Heart right ventricle (tissue), 16 donors: ENCODE measurements at regions not wholly inside any gene's neighbourhood (a gene's known extent, or its start where the extent isn't known, plus 50 kb on each side); places are given as distances from the start of the nearest gene placed in this dataset.

Source experiments
- ATAC-seq, 8 donors: fragments of 200-7000 bp; cut with Tn5 transposase; one replicate each; pipeline ENCODE4 v1.9.1; 2020; ENCODE audit warnings: mild to moderate bottlenecking in 8 of 8, moderate library complexity in 8 of 8, moderate number of reproducible peaks in 1 of 8
- DNase-seq, 2 donors: peaks; one replicate each; pipeline ENCODE4 v3.0.0-alpha.2; 2020
- H3K27ac ChIP-seq, 10 donors: fragments of 200-600 bp; sonication (generic) in 2 of 10; one replicate each; pipeline versions ENCODE4 v1.5.0 to v1.8.0; 2020 to 2022; ENCODE audit warnings: mild to moderate bottlenecking in 3 of 10
- H3K27me3 ChIP-seq, 7 donors: fragments of 200-600 bp; one replicate each; pipeline ENCODE4 v1.8.0; 2021 to 2022; ENCODE audit warnings: mild to moderate bottlenecking in 2 of 7
- H3K36me3 ChIP-seq, 9 donors: fragments of 200-600 bp; sonication (generic) in 1 of 9; one replicate each; pipeline versions ENCODE4 v1.5.0 to v1.8.0; 2020 to 2022; ENCODE audit warnings: mild to moderate bottlenecking in 2 of 9
- H3K4me1 ChIP-seq, 9 donors: fragments of 200-600 bp; sonication (generic) in 1 of 9; one replicate each; pipeline versions ENCODE4 v1.5.0 to v1.8.0; 2020 to 2022; ENCODE audit warnings: mild to moderate bottlenecking in 4 of 9
- H3K4me3 ChIP-seq, 10 donors: fragments of 200-600 bp; sonication (generic) in 2 of 10; one replicate each; pipeline versions ENCODE4 v1.5.0 to v1.8.0; 2020 to 2022; ENCODE audit warnings: mild to moderate bottlenecking in 7 of 10, moderate library complexity in 2 of 10
- H3K9me3 ChIP-seq, 11 donors: fragments of 200-600 bp in 10 of 11; sonication (generic) in 2 of 11; one replicate each; pipeline versions ENCODE4 v1.5.0 to v1.8.0; 2013 to 2022; ENCODE audit warnings: mild to moderate bottlenecking in 2 of 11, control low read depth in 1 of 11, moderate library complexity in 1 of 11
- WGBS, 2 donors: extraction: QIAGEN DNeasy Blood & Tissue Kit; methylation state at CpG; one replicate each; pipeline ENCODE4 v1.1.7; 2013; ENCODE audit warnings: inconsistent platforms in 1 of 2; 5-methylcytosine and 5-hydroxymethylcytosine counted together
- intact Hi-C, 10 donors: fragments of 100-400 bp; cut with DNase I; formaldehyde crosslinking; loops; one replicate each; pipeline versions ENCODE4 v1.11.1 to v1.14.2; 2022
- TF ChIP-seq, protein P1 (sequence below), 9 donors: fragments of 200-600 bp; sonication (generic) in 2 of 9; IDR thresholded peaks; one replicate each; pipeline versions ENCODE4 v1.5.0 to v1.8.0; 2021 to 2022; ENCODE audit warnings: antibody characterized with exemption in 9 of 9, mild to moderate bottlenecking in 5 of 9, moderate library complexity in 1 of 9
- donor health status: Arrhythmogenic right ventricular cardiomyopathy.
- donor health status: ischemic (EF 13 %, LVEDD 7.1; RV severe dilation, severe dysfunction).
- donor health status: healthy with polysubstance abuse.
- donor health status: DM: no; HTN: yes; CAD: no.
- donor health status: DM: no; HTN: no; CAD: no.
- donor health status: ischemic (EF 25% LVEDD 6.9; RV normal size, moderate dysfunction).
- donor health status: ischemic (EF 25% LVEDD 5.7; RV mildly dilated, moderate dysfunction).
- donor health status: healthy.
- donor health status: DM: yes; HTN: yes; CAD: no.
- donor health status: Ischemic cardiomyopathy.
- donor health status: ischemic (EF 35%, LVEDD 5.7; RV mildly dilated, moderate dysfunction).
- donor health status: nonischemic (EF 11% LVEDD 7.7; RV severe dilation, severe dysfunction).
- donor health status: DM: yes; HTN: yes; CAD: no.
- donor health status: PGD.
- donor health status: ischemic (EF 29% LVEDD 5.4; RV normal size, mild dysfunction).
- donor health status: nonischemic (EF 23%, LVEDD 6.1; RV moderate dilation, normal function).

DNA sequence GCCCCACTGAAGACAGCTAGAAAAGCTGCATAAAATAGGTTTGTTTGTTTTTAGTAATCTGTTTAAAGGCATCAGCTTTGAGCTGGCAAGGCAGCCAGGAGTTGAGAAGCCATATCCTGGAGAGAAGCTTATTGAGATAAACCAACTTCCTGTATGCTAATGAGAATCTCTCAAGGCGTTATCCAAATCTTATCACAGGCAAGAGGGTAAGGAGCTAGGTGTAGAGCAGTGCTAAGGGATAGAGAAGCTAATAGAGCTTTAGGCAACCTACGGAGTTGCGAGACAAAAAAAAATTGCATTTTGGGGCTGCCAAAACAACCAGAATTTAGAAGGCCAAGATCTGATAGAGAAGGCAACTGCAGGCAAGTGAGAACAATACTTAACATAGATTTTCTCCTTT lies 641.6 kb downstream of the SH2D4B start:
- TF ChIP-seq, protein P1, sequence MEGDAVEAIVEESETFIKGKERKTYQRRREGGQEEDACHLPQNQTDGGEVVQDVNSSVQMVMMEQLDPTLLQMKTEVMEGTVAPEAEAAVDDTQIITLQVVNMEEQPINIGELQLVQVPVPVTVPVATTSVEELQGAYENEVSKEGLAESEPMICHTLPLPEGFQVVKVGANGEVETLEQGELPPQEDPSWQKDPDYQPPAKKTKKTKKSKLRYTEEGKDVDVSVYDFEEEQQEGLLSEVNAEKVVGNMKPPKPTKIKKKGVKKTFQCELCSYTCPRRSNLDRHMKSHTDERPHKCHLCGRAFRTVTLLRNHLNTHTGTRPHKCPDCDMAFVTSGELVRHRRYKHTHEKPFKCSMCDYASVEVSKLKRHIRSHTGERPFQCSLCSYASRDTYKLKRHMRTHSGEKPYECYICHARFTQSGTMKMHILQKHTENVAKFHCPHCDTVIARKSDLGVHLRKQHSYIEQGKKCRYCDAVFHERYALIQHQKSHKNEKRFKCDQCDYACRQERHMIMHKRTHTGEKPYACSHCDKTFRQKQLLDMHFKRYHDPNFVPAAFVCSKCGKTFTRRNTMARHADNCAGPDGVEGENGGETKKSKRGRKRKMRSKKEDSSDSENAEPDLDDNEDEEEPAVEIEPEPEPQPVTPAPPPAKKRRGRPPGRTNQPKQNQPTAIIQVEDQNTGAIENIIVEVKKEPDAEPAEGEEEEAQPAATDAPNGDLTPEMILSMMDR (IDR thresholded peaks at IDR 0.05), result no peak
- intact Hi-C loops, result no loop called here
- Histone ChIP-seq H3K9me3 (peaks cover 0 to 39% (median 5%) of the 10 kb centered on the region in 11 donors), H3K4me1 (no peaks in the 10 kb centered on the region), H3K27me3 (no peaks in the 10 kb centered on the region), H3K27ac (no peak overlapping the region), H3K36me3 (no peaks in the 10 kb centered on the region), H3K4me3 (no peak overlapping the region)
- ATAC-seq (no peak), DNase-seq (no peak)
- WGBS, 2 donors, result 58 to 68% methylated on average over 3 of the region's 3 CpGs

- H3K36me3 ChIP-seq, result no peaks in the 10 kb centered on the region
- no peak for ATAC-seq
- DNase-seq, result no peak
- no peak overlapping the region for H3K27ac ChIP-seq
- intact Hi-C loops, result no loop called here
- TF ChIP-seq, protein P1 (IDR thresholded peaks at IDR 0.05), result peak in 2 of 9 donors; percentile 21 to 28
- H3K9me3 ChIP-seq, result peaks cover 0 to 39% (median 5%) of the 10 kb centered on the region in 11 donors
- no peaks in the 10 kb centered on the region for H3K27me3 ChIP-seq
- WGBS, 2 donors, result 57 to 59% methylated on average over 6 of the region's 6 CpGs
- no peak overlapping the region for H3K4me3 ChIP-seq
- H3K4me1 ChIP-seq, result no peaks in the 10 kb centered on the region
These were observed 642.2 kb downstream of the SH2D4B start for GRCh38 chr10:81179805-81180452.

DNA sequence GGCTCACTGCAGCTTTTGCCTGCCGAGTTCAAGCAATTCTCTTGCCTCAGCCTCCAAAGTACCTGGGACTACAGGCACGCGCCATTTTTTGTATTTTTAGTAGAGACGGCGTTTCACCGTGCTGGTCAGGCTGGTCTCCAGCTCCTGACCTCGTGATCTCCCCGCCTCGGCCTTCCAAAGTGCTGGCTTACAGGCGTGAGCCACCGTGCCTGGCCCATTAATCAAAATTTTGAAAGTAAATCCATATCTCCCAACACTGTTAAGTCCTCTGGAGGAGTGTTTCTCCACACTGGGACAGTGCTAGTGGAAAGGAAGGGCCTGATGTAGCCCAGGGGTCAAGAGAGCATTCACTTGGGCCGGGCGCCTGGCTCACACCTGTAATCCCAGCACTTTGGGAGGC lies 644.6 kb downstream of the SH2D4B start:
- Histone ChIP-seq H3K4me3 (no peak overlapping the region), H3K4me1 (no peaks in the 10 kb centered on the region), H3K27ac (no peak overlapping the region), H3K27me3 (no peaks in the 10 kb centered on the region), H3K9me3 (peaks cover 0 to 31% (median 5%) of the 10 kb centered on the region in 11 donors), H3K36me3 (no peaks in the 10 kb centered on the region)
- 92% methylated on average over 13 of the region's 13 CpGs for WGBS, 2 donors
- no peak for ATAC-seq
- TF ChIP-seq, protein P1 (IDR thresholded peaks at IDR 0.05), result no peak
- intact Hi-C loops, result no loop called here
- DNase-seq, result no peak

- Histone ChIP-seq H3K36me3 (no peaks in the 10 kb centered on the region), H3K27ac (no peak overlapping the region), H3K4me1 (no peaks in the 10 kb centered on the region), H3K4me3 (no peak overlapping the region), H3K27me3 (no peaks in the 10 kb centered on the region), H3K9me3 (no peaks in the 10 kb centered on the region)
- DNase-seq, result no peak
- TF ChIP-seq, protein P1 (IDR thresholded peaks at IDR 0.05), result no peak
- no peak for ATAC-seq
- WGBS, 2 donors, result 72 to 74% methylated on average over 6 of the region's 6 CpGs
- intact Hi-C loops, result no loop called here
These were observed 654.6 kb downstream of the SH2D4B start for GRCh38 chr10:81192221-81192788.
